ENCODE measurements at regions not wholly inside any gene's neighbourhood (a gene's known extent, or its start where the extent isn't known, plus 50 kb on each side); places are given as distances from the start of the nearest gene placed in this dataset.

GRCh38 chr10:43980715-43981114 is 332.0 kb upstream of the ZNF32 start:
- Mint-ChIP-seq H3K27ac (peak overlapping the region in 1 of 2 donors; percentile 53), H3K27me3 (no peaks in the 10 kb centered on the region), H3K9me3 (no peaks in the 10 kb centered on the region), H3K4me1 (ENCODE audit: low read depth in 2 of 2) (peaks cover 11 to 29% of the 10 kb centered on the region in 2 donors), H3K4me3 (peak overlapping the region; percentile 18), H3K36me3 (no peaks in the 10 kb centered on the region)
- DNase-seq (ENCODE audit: low spot score) (no peak), ATAC-seq (no peak)

- ATAC-seq = no peak
- no peaks in the 10 kb centered on the region for H3K36me3 Mint-ChIP-seq
- no peak overlapping the region for H3K4me3 Mint-ChIP-seq
- peaks cover 0 to 2% of the 10 kb centered on the region in 2 donors for H3K27me3 Mint-ChIP-seq
- DNase-seq (ENCODE audit: low spot score) = no peak
- H3K27ac Mint-ChIP-seq = peak overlapping the region in 1 of 2 donors; percentile 53
- peaks cover 11 to 32% of the 10 kb centered on the region in 2 donors for H3K4me1 Mint-ChIP-seq (ENCODE audit: low read depth in 2 of 2)
- peaks cover 3% of the 10 kb centered on the region for H3K9me3 Mint-ChIP-seq
Measured at GRCh38 chr10:43980313-43980712, 331.6 kb upstream of the ZNF32 start.

GRCh38 chr10:43979551-43979950 is 330.9 kb upstream of the ZNF32 start:
- H3K4me1 Mint-ChIP-seq (ENCODE audit: low read depth in 2 of 2) = peaks cover 11 to 32% of the 10 kb centered on the region in 2 donors
- no peaks in the 10 kb centered on the region for H3K36me3 Mint-ChIP-seq
- DNase-seq (ENCODE audit: low spot score) (no peak), ATAC-seq (no peak)
- peaks cover 3% of the 10 kb centered on the region for H3K9me3 Mint-ChIP-seq
- H3K4me3 Mint-ChIP-seq = no peak overlapping the region
- peaks cover 0 to 2% of the 10 kb centered on the region in 2 donors for H3K27me3 Mint-ChIP-seq
- no peak overlapping the region for H3K27ac Mint-ChIP-seq

- no peaks in the 10 kb centered on the region for H3K36me3 Mint-ChIP-seq
- DNase-seq (ENCODE audit: low spot score) = no peak
- H3K4me3 Mint-ChIP-seq = no peak overlapping the region
- H3K9me3 Mint-ChIP-seq = peaks cover 3% of the 10 kb centered on the region
- no peak overlapping the region for H3K27ac Mint-ChIP-seq
- peaks cover 11 to 32% of the 10 kb centered on the region in 2 donors for H3K4me1 Mint-ChIP-seq (ENCODE audit: low read depth in 2 of 2)
- ATAC-seq = no peak
- peaks cover 0 to 2% of the 10 kb centered on the region in 2 donors for H3K27me3 Mint-ChIP-seq
Measured at GRCh38 chr10:43978936-43979335, 330.3 kb upstream of the ZNF32 start.

- H3K36me3 Mint-ChIP-seq = no peaks in the 10 kb centered on the region
- no peak overlapping the region for H3K27ac Mint-ChIP-seq
- no peak overlapping the region for H3K4me3 Mint-ChIP-seq
- peaks cover 11 to 32% of the 10 kb centered on the region in 2 donors for H3K4me1 Mint-ChIP-seq (ENCODE audit: low read depth in 2 of 2)
- DNase-seq (ENCODE audit: low spot score) (no peak), ATAC-seq (no peak)
- H3K9me3 Mint-ChIP-seq = peaks cover 3% of the 10 kb centered on the region
- peaks cover 0 to 2% of the 10 kb centered on the region in 2 donors for H3K27me3 Mint-ChIP-seq
Measured at GRCh38 chr10:43978091-43978490, 329.4 kb upstream of the ZNF32 start.

- Mint-ChIP-seq H3K4me1 (ENCODE audit: low read depth in 2 of 2) (peaks cover 11 to 28% of the 10 kb centered on the region in 2 donors), H3K27me3 (peaks cover 0 to 2% of the 10 kb centered on the region in 2 donors), H3K36me3 (no peaks in the 10 kb centered on the region), H3K9me3 (peaks cover 3% of the 10 kb centered on the region), H3K4me3 (no peak overlapping the region), H3K27ac (no peak overlapping the region)
- DNase-seq (ENCODE audit: low spot score) (no peak), ATAC-seq (no peak)
Measured at GRCh38 chr10:43976292-43976691, 327.6 kb upstream of the ZNF32 start.

- no peak overlapping the region for H3K4me3 Mint-ChIP-seq
- H3K27ac Mint-ChIP-seq = no peak overlapping the region
- no peak for DNase-seq (ENCODE audit: low spot score)
- H3K27me3 Mint-ChIP-seq = peaks cover 7% of the 10 kb centered on the region in 2 donors
- no peak for ATAC-seq
- H3K36me3 Mint-ChIP-seq = no peaks in the 10 kb centered on the region
- peaks cover 3% of the 10 kb centered on the region for H3K9me3 Mint-ChIP-seq
- H3K4me1 Mint-ChIP-seq (ENCODE audit: low read depth in 2 of 2) = peaks cover 5 to 19% of the 10 kb centered on the region in 2 donors
Measured at GRCh38 chr10:43973801-43974200, 325.1 kb upstream of the ZNF32 start.

GRCh38 chr10:43972976-43973647 is 324.4 kb upstream of the ZNF32 start:
- Mint-ChIP-seq H3K36me3 (no peaks in the 10 kb centered on the region), H3K9me3 (peaks cover 3% of the 10 kb centered on the region), H3K27ac (no peak overlapping the region), H3K4me3 (no peak overlapping the region), H3K27me3 (peaks cover 7 to 13% of the 10 kb centered on the region in 2 donors), H3K4me1 (ENCODE audit: low read depth in 2 of 2) (peaks cover 1 to 15% of the 10 kb centered on the region in 2 donors)
- ATAC-seq (no peak), DNase-seq (ENCODE audit: low spot score) (no peak)

- Mint-ChIP-seq H3K4me3 (no peak overlapping the region), H3K27ac (no peak overlapping the region)
Measured at GRCh38 chr10:43971981-43972380, 323.3 kb upstream of the ZNF32 start.

GRCh38 chr10:43971306-43971705 is 322.6 kb upstream of the ZNF32 start:
- peaks cover 19 to 26% of the 10 kb centered on the region in 2 donors for H3K27me3 Mint-ChIP-seq
- ATAC-seq (no peak), DNase-seq (ENCODE audit: low spot score) (no peak)
- no peak overlapping the region for H3K4me3 Mint-ChIP-seq
- H3K9me3 Mint-ChIP-seq = peaks cover 3% of the 10 kb centered on the region
- H3K27ac Mint-ChIP-seq = no peak overlapping the region
- no peaks in the 10 kb centered on the region for H3K36me3 Mint-ChIP-seq
- peaks cover 0 to 5% of the 10 kb centered on the region in 2 donors for H3K4me1 Mint-ChIP-seq (ENCODE audit: low read depth in 2 of 2)

More at GRCh38 chr10:43971981-43972380, 323.3 kb upstream of the ZNF32 start:
- ATAC-seq = no peak
- no peak for DNase-seq (ENCODE audit: low spot score)
- H3K4me1 Mint-ChIP-seq (ENCODE audit: low read depth in 2 of 2) = peaks cover 0 to 6% of the 10 kb centered on the region in 2 donors
- no peaks in the 10 kb centered on the region for H3K36me3 Mint-ChIP-seq
- peaks cover 3% of the 10 kb centered on the region for H3K9me3 Mint-ChIP-seq
- H3K27me3 Mint-ChIP-seq = peaks cover 17 to 23% of the 10 kb centered on the region in 2 donors

- Mint-ChIP-seq H3K4me3 (no peak overlapping the region), H3K4me1 (ENCODE audit: low read depth in 2 of 2) (peaks cover 3 to 4% of the 10 kb centered on the region in 2 donors), H3K36me3 (no peaks in the 10 kb centered on the region), H3K27ac (no peak overlapping the region), H3K27me3 (peaks cover 23 to 32% of the 10 kb centered on the region in 2 donors), H3K9me3 (peaks cover 3% of the 10 kb centered on the region)
- ATAC-seq = no peak
- DNase-seq (ENCODE audit: low spot score) = no peak
Measured at GRCh38 chr10:43970717-43971116, 322.0 kb upstream of the ZNF32 start.

GRCh38 chr10:43970018-43970698 is 321.5 kb upstream of the ZNF32 start:
- no peaks in the 10 kb centered on the region for H3K36me3 Mint-ChIP-seq
- H3K4me3 Mint-ChIP-seq = no peak overlapping the region
- DNase-seq (ENCODE audit: low spot score) = no peak
- peaks cover 6 to 8% of the 10 kb centered on the region in 2 donors for H3K4me1 Mint-ChIP-seq (ENCODE audit: low read depth in 2 of 2)
- H3K27me3 Mint-ChIP-seq = peaks cover 26 to 38% of the 10 kb centered on the region in 2 donors
- H3K27ac Mint-ChIP-seq = no peak overlapping the region
- H3K9me3 Mint-ChIP-seq = no peaks in the 10 kb centered on the region
- ATAC-seq = no peak

- H3K27ac Mint-ChIP-seq = no peak overlapping the region
- peaks cover 30 to 44% of the 10 kb centered on the region in 2 donors for H3K27me3 Mint-ChIP-seq
- peak in 1 of 2 donors; percentile 10 for ATAC-seq
- peaks cover 8 to 9% of the 10 kb centered on the region in 2 donors for H3K4me1 Mint-ChIP-seq (ENCODE audit: low read depth in 2 of 2)
- no peak for DNase-seq (ENCODE audit: low spot score)
- no peak overlapping the region for H3K4me3 Mint-ChIP-seq
- no peaks in the 10 kb centered on the region for H3K36me3 Mint-ChIP-seq
- no peaks in the 10 kb centered on the region for H3K9me3 Mint-ChIP-seq
Measured at GRCh38 chr10:43969506-43969905, 320.8 kb upstream of the ZNF32 start.

GRCh38 chr10:43968961-43969360 is 320.3 kb upstream of the ZNF32 start:
- Mint-ChIP-seq H3K27ac (no peak overlapping the region), H3K36me3 (no peaks in the 10 kb centered on the region), H3K4me3 (no peak overlapping the region), H3K27me3 (peaks cover 35 to 50% of the 10 kb centered on the region in 2 donors), H3K9me3 (no peaks in the 10 kb centered on the region), H3K4me1 (ENCODE audit: low read depth in 2 of 2) (peaks cover 9 to 12% of the 10 kb centered on the region in 2 donors)
- DNase-seq (ENCODE audit: low spot score) (no peak), ATAC-seq (no peak)

All from natural killer cell treated with Interleukin-12 subunit alpha and Interleukin-12 subunit beta and Interleukin-15 and Interleukin-18, amount 100 ng/mL, for 72 hours (primary cell).